ENCODE measurements at regions not wholly inside any gene's neighbourhood (a gene's known extent, or its start where the extent isn't known, plus 50 kb on each side); places are given as distances from the start of the nearest gene placed in this dataset.

DNA sequence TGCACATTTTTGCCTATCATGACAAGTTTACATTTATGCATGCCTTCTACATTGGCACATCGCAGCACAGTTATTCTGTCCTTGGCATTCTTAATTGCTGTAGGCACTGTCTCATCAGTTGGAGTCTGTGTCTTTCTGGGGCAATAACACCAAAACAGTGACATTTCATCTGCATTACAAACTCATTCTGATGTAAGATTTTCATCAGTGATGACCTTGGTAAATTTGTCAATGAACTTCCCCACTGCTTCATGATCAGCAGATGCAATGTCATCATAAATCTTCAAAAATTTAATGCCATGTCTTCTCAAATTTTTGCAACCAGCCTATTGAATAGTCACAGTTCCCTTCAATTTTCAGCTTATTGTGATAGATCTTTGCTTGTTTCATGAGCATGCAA lies 85.5 kb downstream of the CAPZA3 start (continued):
- TF ChIP-seq, protein P1, sequence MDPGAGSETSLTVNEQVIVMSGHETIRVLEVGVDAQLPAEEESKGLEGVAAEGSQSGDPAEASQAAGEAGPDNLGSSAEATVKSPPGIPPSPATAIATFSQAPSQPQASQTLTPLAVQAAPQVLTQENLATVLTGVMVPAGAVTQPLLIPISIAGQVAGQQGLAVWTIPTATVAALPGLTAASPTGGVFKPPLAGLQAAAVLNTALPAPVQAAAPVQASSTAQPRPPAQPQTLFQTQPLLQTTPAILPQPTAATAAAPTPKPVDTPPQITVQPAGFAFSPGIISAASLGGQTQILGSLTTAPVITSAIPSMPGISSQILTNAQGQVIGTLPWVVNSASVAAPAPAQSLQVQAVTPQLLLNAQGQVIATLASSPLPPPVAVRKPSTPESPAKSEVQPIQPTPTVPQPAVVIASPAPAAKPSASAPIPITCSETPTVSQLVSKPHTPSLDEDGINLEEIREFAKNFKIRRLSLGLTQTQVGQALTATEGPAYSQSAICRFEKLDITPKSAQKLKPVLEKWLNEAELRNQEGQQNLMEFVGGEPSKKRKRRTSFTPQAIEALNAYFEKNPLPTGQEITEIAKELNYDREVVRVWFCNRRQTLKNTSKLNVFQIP (CRISPR knock-in tag; IDR thresholded peaks at IDR 0.05; ENCODE audit: borderline replicate concordance, low read depth) = no peak
- TF ChIP-seq ISL1 (CRISPR knock-in tag; IDR thresholded peaks at IDR 0.05) (no peak), ESRRG (CRISPR knock-in tag; IDR thresholded peaks at IDR 0.05) (no peak), SNAI2 (CRISPR knock-in tag; IDR thresholded peaks at IDR 0.05) (no peak), TCF4 (CRISPR knock-in tag; IDR thresholded peaks at IDR 0.05; ENCODE audit: borderline replicate concordance) (no peak), ZNF8 (CRISPR knock-in tag; IDR thresholded peaks at IDR 0.05) (no peak), RARB (CRISPR knock-in tag; IDR thresholded peaks at IDR 0.05) (no peak)

DNA sequence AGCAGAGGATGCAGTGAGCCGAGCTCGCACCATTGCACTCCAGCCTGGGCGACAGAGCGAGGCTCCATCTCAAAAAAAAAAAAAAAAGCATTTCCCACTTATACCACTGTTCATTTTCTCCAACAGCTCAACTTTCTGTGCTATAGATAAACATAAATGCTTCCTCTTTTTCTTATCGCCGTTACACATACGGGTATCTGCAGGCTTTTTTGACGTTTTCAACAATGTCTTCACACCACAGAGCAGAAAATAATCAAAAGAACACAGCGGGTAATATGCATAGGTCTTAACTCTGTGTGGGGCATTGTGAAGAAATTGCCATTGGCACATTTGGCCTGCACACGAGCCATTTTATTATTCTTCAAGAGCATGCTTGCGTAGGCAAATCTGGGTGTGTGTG lies 86.4 kb downstream of the CAPZA3 start:
- ATAC-seq = no peak
- TF ChIP-seq ARNTL (CRISPR knock-in tag; IDR thresholded peaks at IDR 0.05; ENCODE audit: borderline replicate concordance, low read depth) = no peak
- no peak for TF ChIP-seq TCF4 (CRISPR knock-in tag; IDR thresholded peaks at IDR 0.05; ENCODE audit: borderline replicate concordance)
- no peak for TF ChIP-seq BACH2 (CRISPR knock-in tag; IDR thresholded peaks at IDR 0.05; ENCODE audit: borderline replicate concordance)
- TF ChIP-seq CSDC2 (CRISPR knock-in tag; IDR thresholded peaks at IDR 0.05) = no peak
- TF ChIP-seq, protein P2, sequence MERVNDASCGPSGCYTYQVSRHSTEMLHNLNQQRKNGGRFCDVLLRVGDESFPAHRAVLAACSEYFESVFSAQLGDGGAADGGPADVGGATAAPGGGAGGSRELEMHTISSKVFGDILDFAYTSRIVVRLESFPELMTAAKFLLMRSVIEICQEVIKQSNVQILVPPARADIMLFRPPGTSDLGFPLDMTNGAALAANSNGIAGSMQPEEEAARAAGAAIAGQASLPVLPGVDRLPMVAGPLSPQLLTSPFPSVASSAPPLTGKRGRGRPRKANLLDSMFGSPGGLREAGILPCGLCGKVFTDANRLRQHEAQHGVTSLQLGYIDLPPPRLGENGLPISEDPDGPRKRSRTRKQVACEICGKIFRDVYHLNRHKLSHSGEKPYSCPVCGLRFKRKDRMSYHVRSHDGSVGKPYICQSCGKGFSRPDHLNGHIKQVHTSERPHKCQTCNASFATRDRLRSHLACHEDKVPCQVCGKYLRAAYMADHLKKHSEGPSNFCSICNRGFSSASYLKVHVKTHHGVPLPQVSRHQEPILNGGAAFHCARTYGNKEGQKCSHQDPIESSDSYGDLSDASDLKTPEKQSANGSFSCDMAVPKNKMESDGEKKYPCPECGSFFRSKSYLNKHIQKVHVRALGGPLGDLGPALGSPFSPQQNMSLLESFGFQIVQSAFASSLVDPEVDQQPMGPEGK (CRISPR knock-in tag; IDR thresholded peaks at IDR 0.05; ENCODE audit: borderline replicate concordance) = no peak
- TF ChIP-seq ZNF565 (CRISPR knock-in tag; conservative IDR thresholded peaks at IDR 0.05; ENCODE audit: low read depth) = no peak
- TF ChIP-seq TOX (CRISPR knock-in tag; IDR thresholded peaks at IDR 0.05; ENCODE audit: borderline replicate concordance) = no peak
- TF ChIP-seq, protein P3, sequence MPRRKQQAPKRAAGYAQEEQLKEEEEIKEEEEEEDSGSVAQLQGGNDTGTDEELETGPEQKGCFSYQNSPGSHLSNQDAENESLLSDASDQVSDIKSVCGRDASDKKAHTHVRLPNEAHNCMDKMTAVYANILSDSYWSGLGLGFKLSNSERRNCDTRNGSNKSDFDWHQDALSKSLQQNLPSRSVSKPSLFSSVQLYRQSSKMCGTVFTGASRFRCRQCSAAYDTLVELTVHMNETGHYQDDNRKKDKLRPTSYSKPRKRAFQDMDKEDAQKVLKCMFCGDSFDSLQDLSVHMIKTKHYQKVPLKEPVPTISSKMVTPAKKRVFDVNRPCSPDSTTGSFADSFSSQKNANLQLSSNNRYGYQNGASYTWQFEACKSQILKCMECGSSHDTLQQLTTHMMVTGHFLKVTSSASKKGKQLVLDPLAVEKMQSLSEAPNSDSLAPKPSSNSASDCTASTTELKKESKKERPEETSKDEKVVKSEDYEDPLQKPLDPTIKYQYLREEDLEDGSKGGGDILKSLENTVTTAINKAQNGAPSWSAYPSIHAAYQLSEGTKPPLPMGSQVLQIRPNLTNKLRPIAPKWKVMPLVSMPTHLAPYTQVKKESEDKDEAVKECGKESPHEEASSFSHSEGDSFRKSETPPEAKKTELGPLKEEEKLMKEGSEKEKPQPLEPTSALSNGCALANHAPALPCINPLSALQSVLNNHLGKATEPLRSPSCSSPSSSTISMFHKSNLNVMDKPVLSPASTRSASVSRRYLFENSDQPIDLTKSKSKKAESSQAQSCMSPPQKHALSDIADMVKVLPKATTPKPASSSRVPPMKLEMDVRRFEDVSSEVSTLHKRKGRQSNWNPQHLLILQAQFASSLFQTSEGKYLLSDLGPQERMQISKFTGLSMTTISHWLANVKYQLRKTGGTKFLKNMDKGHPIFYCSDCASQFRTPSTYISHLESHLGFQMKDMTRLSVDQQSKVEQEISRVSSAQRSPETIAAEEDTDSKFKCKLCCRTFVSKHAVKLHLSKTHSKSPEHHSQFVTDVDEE (CRISPR knock-in tag; IDR thresholded peaks at IDR 0.05) = no peak
- TF ChIP-seq, protein P4, sequence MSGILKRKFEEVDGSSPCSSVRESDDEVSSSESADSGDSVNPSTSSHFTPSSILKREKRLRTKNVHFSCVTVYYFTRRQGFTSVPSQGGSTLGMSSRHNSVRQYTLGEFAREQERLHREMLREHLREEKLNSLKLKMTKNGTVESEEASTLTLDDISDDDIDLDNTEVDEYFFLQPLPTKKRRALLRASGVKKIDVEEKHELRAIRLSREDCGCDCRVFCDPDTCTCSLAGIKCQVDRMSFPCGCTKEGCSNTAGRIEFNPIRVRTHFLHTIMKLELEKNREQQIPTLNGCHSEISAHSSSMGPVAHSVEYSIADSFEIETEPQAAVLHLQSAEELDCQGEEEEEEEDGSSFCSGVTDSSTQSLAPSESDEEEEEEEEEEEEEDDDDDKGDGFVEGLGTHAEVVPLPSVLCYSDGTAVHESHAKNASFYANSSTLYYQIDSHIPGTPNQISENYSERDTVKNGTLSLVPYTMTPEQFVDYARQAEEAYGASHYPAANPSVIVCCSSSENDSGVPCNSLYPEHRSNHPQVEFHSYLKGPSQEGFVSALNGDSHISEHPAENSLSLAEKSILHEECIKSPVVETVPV (CRISPR knock-in tag; IDR thresholded peaks at IDR 0.05) = no peak
- TF ChIP-seq ZFP30 (CRISPR knock-in tag; IDR thresholded peaks at IDR 0.05) = no peak
- TF ChIP-seq PPARA (CRISPR knock-in tag; IDR thresholded peaks at IDR 0.05; ENCODE audit: borderline replicate concordance) = no peak
- no peak for TF ChIP-seq SNAI2 (CRISPR knock-in tag; IDR thresholded peaks at IDR 0.05)
- TF ChIP-seq, protein P1 (CRISPR knock-in tag; IDR thresholded peaks at IDR 0.05; ENCODE audit: borderline replicate concordance, low read depth) = no peak
- TF ChIP-seq, protein P5, sequence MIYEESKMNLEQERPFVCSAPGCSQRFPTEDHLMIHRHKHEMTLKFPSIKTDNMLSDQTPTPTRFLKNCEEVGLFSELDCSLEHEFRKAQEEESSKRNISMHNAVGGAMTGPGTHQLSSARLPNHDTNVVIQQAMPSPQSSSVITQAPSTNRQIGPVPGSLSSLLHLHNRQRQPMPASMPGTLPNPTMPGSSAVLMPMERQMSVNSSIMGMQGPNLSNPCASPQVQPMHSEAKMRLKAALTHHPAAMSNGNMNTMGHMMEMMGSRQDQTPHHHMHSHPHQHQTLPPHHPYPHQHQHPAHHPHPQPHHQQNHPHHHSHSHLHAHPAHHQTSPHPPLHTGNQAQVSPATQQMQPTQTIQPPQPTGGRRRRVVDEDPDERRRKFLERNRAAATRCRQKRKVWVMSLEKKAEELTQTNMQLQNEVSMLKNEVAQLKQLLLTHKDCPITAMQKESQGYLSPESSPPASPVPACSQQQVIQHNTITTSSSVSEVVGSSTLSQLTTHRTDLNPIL (CRISPR knock-in tag; IDR thresholded peaks at IDR 0.05; ENCODE audit: low read depth) = no peak
- no peak for TF ChIP-seq GLIS3 (CRISPR knock-in tag; IDR thresholded peaks at IDR 0.05)
- no peak for TF ChIP-seq ZFP3 (CRISPR knock-in tag; IDR thresholded peaks at IDR 0.05)
- TF ChIP-seq ZNF70 (CRISPR knock-in tag; IDR thresholded peaks at IDR 0.05) = no peak
- TF ChIP-seq ISL1 (CRISPR knock-in tag; IDR thresholded peaks at IDR 0.05) = no peak
